ENCODE measurements at regions not wholly inside any gene's neighbourhood (a gene's known extent, or its start where the extent isn't known, plus 50 kb on each side); places are given as distances from the start of the nearest gene placed in this dataset.

DNA sequence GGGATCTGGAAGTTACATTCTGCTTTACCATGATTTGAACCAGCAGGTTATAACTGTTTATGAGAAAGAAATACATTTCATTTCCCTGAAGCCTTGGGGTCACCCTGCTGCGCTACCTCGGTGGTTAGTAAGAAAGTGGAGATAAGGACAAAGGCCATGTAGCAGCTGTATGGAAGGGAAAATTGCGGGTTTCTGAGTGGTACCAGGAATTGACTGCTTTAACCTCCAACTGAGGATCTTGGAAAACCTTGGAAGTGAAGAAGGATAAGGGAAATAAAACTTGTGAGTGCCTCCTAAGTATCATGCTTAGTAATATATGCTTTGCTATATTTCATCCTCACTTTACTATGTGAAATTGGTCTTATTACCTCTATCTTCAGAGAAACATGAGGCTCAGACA, 76.1 kb upstream of the GAP43 start:
- H3K4me3 Mint-ChIP-seq (ENCODE audit: unreplicated experiment): no peak overlapping the region

DNA sequence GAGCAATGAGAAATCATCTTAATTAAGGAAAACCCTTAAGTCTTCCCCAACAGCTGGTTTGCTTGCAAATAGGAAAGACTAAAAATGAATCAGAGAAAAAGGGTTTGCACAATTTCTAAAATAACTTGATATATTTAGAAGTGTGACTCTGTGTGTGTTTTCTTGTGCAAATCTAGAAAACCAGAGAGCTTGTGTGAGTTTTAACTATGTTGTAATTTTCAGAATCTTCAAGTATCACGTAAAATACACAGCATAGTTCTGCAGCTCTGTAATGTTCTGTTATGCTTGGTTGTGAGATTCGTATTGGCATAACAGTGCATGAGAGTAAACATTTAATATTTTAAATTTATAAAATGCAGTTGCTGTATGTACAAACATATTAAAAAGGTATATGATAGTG, 74.7 kb upstream of the GAP43 start:
- Mint-ChIP-seq H3K27ac (ENCODE audit: unreplicated experiment) (no peak overlapping the region), H3K9me3 (ENCODE audit: unreplicated experiment) (no peaks in the 10 kb centered on the region), H3K27me3 (ENCODE audit: unreplicated experiment) (no peaks in the 10 kb centered on the region), H3K36me3 (ENCODE audit: unreplicated experiment) (no peaks in the 10 kb centered on the region), H3K4me3 (ENCODE audit: unreplicated experiment) (no peak overlapping the region), H3K4me1 (ENCODE audit: low read depth, unreplicated experiment) (peaks cover 7% of the 10 kb centered on the region)
- no peak for DNase-seq
- TF ChIP-seq, protein P1, sequence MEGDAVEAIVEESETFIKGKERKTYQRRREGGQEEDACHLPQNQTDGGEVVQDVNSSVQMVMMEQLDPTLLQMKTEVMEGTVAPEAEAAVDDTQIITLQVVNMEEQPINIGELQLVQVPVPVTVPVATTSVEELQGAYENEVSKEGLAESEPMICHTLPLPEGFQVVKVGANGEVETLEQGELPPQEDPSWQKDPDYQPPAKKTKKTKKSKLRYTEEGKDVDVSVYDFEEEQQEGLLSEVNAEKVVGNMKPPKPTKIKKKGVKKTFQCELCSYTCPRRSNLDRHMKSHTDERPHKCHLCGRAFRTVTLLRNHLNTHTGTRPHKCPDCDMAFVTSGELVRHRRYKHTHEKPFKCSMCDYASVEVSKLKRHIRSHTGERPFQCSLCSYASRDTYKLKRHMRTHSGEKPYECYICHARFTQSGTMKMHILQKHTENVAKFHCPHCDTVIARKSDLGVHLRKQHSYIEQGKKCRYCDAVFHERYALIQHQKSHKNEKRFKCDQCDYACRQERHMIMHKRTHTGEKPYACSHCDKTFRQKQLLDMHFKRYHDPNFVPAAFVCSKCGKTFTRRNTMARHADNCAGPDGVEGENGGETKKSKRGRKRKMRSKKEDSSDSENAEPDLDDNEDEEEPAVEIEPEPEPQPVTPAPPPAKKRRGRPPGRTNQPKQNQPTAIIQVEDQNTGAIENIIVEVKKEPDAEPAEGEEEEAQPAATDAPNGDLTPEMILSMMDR (IDR thresholded peaks at IDR 0.05; ENCODE audit: partially characterized antibody, unreplicated experiment): no peak

More for the DNA sequence above, 76.1 kb upstream of the GAP43 start:
- no peaks in the 10 kb centered on the region for H3K9me3 Mint-ChIP-seq (ENCODE audit: unreplicated experiment)
- peaks cover 7% of the 10 kb centered on the region for H3K4me1 Mint-ChIP-seq (ENCODE audit: low read depth, unreplicated experiment)
- no peak for DNase-seq
- TF ChIP-seq, protein P1 (IDR thresholded peaks at IDR 0.05; ENCODE audit: partially characterized antibody, unreplicated experiment): no peak
- H3K27me3 Mint-ChIP-seq (ENCODE audit: unreplicated experiment): no peaks in the 10 kb centered on the region
- no peaks in the 10 kb centered on the region for H3K36me3 Mint-ChIP-seq (ENCODE audit: unreplicated experiment)
- no peak overlapping the region for H3K27ac Mint-ChIP-seq (ENCODE audit: unreplicated experiment)

DNA sequence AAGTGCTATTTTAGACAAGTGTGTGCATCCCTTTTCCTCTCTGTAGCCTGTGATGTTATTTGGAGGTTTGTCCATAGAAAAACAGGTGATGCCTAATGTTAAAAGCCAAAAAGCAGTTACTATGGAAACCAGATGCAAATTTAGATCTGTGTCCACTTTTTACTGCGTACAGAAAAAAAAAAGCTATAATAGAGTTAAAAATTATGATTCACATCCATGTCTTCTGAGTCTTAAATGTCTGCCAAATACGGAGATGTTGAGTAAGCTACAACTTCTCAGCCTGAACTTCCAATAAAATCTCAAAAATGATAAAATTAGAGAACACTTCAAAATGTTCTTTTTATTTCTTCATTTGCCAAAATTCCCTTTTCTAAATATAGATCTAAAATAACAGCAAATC, 74.2 kb upstream of the GAP43 start:
- no peaks in the 10 kb centered on the region for H3K9me3 Mint-ChIP-seq (ENCODE audit: unreplicated experiment)
- DNase-seq: no peak
- H3K4me1 Mint-ChIP-seq (ENCODE audit: low read depth, unreplicated experiment): peaks cover 7% of the 10 kb centered on the region
- H3K27ac Mint-ChIP-seq (ENCODE audit: unreplicated experiment): no peak overlapping the region
- TF ChIP-seq, protein P1 (IDR thresholded peaks at IDR 0.05; ENCODE audit: partially characterized antibody, unreplicated experiment): no peak
- H3K27me3 Mint-ChIP-seq (ENCODE audit: unreplicated experiment): no peaks in the 10 kb centered on the region
- no peaks in the 10 kb centered on the region for H3K36me3 Mint-ChIP-seq (ENCODE audit: unreplicated experiment)
- no peak overlapping the region for H3K4me3 Mint-ChIP-seq (ENCODE audit: unreplicated experiment)

DNA sequence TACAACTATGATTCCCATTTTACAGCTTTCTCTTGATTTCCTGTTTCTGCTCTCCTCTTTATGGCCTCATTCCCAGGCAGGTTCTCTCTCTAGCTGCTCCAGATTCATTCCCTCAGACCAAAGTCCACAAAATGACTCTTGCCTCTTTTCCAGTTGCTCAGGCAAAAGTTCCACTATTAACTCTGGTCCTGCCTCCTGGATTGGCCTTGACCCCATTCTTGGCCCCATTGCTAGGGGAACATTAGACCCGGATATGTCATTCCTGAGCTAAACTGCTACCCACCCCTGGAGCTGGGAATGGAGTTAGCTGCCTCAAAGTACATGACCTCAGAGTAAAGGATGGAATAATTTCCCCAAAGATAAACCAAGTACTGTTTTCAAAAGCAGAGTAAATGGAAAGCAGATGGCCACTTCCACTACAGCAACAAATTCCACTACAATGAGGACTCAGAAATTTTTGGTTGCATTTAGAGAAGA, 73.0 kb upstream of the GAP43 start:
- H3K4me1 Mint-ChIP-seq (ENCODE audit: low read depth, unreplicated experiment): peaks cover 7% of the 10 kb centered on the region
- DNase-seq: no peak

DNA sequence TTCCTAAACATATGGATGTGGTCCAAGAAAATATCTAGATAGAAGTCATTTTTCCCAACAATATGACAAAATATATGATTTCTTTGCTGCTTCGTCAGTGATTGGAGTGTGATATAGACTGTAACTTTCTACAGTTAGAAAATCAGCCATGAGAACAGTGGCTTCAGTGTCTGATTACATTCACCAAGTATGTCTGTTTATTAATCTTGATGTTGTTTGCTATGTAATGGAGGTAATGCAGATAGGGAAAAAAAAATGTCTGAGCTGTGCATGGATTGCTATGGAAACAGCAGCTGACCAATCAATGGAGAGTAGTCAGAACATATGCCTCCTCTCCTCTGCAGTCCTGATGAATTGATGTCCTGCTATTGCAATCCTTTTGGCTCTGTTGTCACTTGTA, 72.3 kb upstream of the GAP43 start:
- H3K4me1 Mint-ChIP-seq (ENCODE audit: low read depth, unreplicated experiment): peaks cover 7% of the 10 kb centered on the region
- no peaks in the 10 kb centered on the region for H3K36me3 Mint-ChIP-seq (ENCODE audit: unreplicated experiment)
- peak overlapping the region; percentile 79 for H3K27ac Mint-ChIP-seq (ENCODE audit: unreplicated experiment)
- no peak for DNase-seq
- TF ChIP-seq, protein P1 (IDR thresholded peaks at IDR 0.05; ENCODE audit: partially characterized antibody, unreplicated experiment): no peak
- H3K4me3 Mint-ChIP-seq (ENCODE audit: unreplicated experiment): no peak overlapping the region
- H3K9me3 Mint-ChIP-seq (ENCODE audit: unreplicated experiment): no peaks in the 10 kb centered on the region
- no peaks in the 10 kb centered on the region for H3K27me3 Mint-ChIP-seq (ENCODE audit: unreplicated experiment)

More for the DNA sequence above, 73.0 kb upstream of the GAP43 start:
- H3K27ac Mint-ChIP-seq (ENCODE audit: unreplicated experiment): peak overlapping the region; percentile 46
- TF ChIP-seq, protein P1 (IDR thresholded peaks at IDR 0.05; ENCODE audit: partially characterized antibody, unreplicated experiment): no peak
- H3K36me3 Mint-ChIP-seq (ENCODE audit: unreplicated experiment): no peaks in the 10 kb centered on the region
- H3K9me3 Mint-ChIP-seq (ENCODE audit: unreplicated experiment): no peaks in the 10 kb centered on the region
- no peak overlapping the region for H3K4me3 Mint-ChIP-seq (ENCODE audit: unreplicated experiment)
- H3K27me3 Mint-ChIP-seq (ENCODE audit: unreplicated experiment): no peaks in the 10 kb centered on the region
